HG03095 (cell line): ENCODE measurements at regions not wholly inside any gene's neighbourhood (a gene's known extent, or its start where the extent isn't known, plus 50 kb on each side); places are given as distances from the start of the nearest gene placed in this dataset.
"Not testable (repeated sequence)": the region's sequence is repeated elsewhere in the genome, so short reads cannot be mapped to it uniquely, and the experiment has no call there.

ENCODE experiments used
- ATAC-seq: cut with Tn5 transposase; IDR thresholded peaks from one replicate; pipeline ENCODE4 v1.9.1; 2021; ENCODE audit warnings: moderate library complexity; ENCODE audit not compliant: unreplicated experiment

GRCh38 chrX:110965409-110966090 lies 130.4 kb upstream of the PAK3 start:
- no peak for ATAC-seq

GRCh38 chrX:110964786-110965185 lies 131.2 kb upstream of the PAK3 start:
- no peak for ATAC-seq

GRCh38 chrX:110962451-110962850 lies 133.5 kb upstream of the PAK3 start:
- no peak for ATAC-seq

DNA sequence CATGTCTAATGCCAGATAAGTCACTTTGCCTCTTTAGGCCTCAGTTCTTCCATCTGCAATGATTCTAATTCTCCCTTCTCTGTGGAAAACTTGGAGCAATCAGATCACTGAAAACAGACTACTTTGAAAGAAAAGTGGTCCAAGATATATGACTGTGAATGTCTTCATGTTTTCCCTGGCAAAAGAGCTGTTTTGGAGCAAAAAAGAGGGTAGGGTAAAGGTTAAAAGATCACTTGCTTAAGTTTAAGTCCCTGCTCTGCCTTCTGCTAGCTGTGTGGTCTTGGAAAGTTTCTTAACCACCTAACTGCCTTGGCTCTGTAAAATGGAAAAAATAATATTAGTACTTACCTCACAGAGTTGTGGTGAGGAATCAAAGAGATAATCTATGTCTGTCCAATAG lies 140.3 kb upstream of the PAK3 start:
- no peak for ATAC-seq

- no peak for ATAC-seq
These were observed 141.4 kb upstream of the PAK3 start for GRCh38 chrX:110954428-110955100.

- ATAC-seq, result no peak
These were observed 144.3 kb upstream of the PAK3 start for GRCh38 chrX:110951472-110952269.

- no peak for ATAC-seq
These were observed 149.4 kb upstream of the CHRDL1 start for GRCh38 chrX:110944751-110945675.

GRCh38 chrX:110944311-110944750 lies 148.7 kb upstream of the CHRDL1 start:
- no peak for ATAC-seq

GRCh38 chrX:110941906-110942305 lies 146.3 kb upstream of the CHRDL1 start:
- ATAC-seq, result no peak

GRCh38 chrX:110938977-110939732 lies 143.5 kb upstream of the CHRDL1 start:
- ATAC-seq, result no peak

- no peak for ATAC-seq
These were observed 129.3 kb upstream of the CHRDL1 start for GRCh38 chrX:110924871-110925270.

DNA sequence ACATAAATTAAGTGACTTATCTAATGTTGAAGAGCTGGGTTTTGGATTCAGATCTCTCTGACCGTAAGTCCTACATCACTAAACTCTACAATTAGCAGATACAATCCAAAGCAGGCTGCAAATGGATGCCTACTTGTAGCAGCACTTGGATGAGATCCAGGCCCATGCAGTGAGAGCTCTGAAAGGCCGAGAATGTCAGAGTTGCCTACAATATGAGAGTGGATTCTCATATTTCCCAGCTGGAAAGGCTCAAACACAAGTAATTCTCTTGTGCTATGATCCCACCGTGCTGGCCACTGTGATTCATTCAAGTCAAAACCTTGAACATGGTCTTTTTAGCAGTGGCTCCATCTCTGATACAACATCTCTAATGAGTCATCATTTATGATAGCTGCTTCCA lies 125.4 kb upstream of the CHRDL1 start:
- ATAC-seq, result no peak

- ATAC-seq, result no peak
These were observed 120.0 kb upstream of the CHRDL1 start for GRCh38 chrX:110915570-110915969.

GRCh38 chrX:110915111-110915510 lies 119.5 kb upstream of the CHRDL1 start:
- no peak for ATAC-seq

GRCh38 chrX:110914281-110914680 lies 118.7 kb upstream of the CHRDL1 start:
- ATAC-seq, result no peak

GRCh38 chrX:110904747-110905146 lies 109.1 kb upstream of the CHRDL1 start:
- ATAC-seq, result not testable (repeated sequence)

- no peak for ATAC-seq
These were observed 86.4 kb upstream of the CHRDL1 start for GRCh38 chrX:110881971-110882370.

- ATAC-seq, result no peak
These were observed 81.7 kb upstream of the CHRDL1 start for GRCh38 chrX:110877326-110877725.

DNA sequence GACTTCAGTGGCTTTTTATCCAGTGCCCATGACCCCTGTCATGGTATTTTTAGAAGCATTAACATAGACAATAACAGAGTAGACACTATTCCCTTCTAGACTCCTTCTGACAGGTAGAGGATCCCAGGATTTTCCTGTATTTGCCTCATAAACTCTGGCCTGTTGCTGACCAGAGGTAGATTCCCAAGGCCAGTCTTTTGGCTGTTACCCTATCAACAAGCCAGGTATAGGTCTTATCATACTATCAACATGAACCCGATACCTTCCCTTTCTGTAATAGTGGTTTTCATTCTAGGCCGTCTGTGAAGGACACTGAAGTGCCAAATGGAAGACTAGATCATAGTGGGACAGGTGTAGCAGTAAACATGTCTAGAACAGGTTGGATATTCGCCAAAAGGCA lies 76.2 kb upstream of the CHRDL1 start:
- ATAC-seq, result no peak

- ATAC-seq, result no peak
These were observed 70.8 kb upstream of the CHRDL1 start for GRCh38 chrX:110866421-110866820.
